ENCODE measurements at regions not wholly inside any gene's neighbourhood (a gene's known extent, or its start where the extent isn't known, plus 50 kb on each side); places are given as distances from the start of the nearest gene placed in this dataset.

GRCh38 chr1:221234791-221235190 lies 355.5 kb downstream of the HLX start:
- no peaks in the 10 kb centered on the region for H3K79me2 ChIP-seq (ENCODE audit: insufficient read depth, low read length)
- H3K36me3 ChIP-seq (replicated peaks in 1 of 2; ENCODE audit: control insufficient read depth in 1 of 2, insufficient read depth in 2 of 2, low read length in 2 of 2) = no peaks in the 10 kb centered on the region
- no peaks in the 10 kb centered on the region for H3K4me1 ChIP-seq (ENCODE audit: control insufficient read depth in 1 of 2, insufficient read depth in 2 of 2, low read length in 2 of 2)
- Mint-ChIP-seq H3K4me3 (no peak overlapping the region), H3K27me3 (ENCODE audit: low read depth in 3 of 3) (no peaks in the 10 kb centered on the region), H3K27ac (no peak overlapping the region), H3K4me1 (peaks cover 1% of the 10 kb centered on the region), H3K36me3 (no peaks in the 10 kb centered on the region), H3K9me3 (peaks cover 0 to 11% (median 3%) of the 10 kb centered on the region in 7 donors)
- TF ChIP-seq, protein P1, sequence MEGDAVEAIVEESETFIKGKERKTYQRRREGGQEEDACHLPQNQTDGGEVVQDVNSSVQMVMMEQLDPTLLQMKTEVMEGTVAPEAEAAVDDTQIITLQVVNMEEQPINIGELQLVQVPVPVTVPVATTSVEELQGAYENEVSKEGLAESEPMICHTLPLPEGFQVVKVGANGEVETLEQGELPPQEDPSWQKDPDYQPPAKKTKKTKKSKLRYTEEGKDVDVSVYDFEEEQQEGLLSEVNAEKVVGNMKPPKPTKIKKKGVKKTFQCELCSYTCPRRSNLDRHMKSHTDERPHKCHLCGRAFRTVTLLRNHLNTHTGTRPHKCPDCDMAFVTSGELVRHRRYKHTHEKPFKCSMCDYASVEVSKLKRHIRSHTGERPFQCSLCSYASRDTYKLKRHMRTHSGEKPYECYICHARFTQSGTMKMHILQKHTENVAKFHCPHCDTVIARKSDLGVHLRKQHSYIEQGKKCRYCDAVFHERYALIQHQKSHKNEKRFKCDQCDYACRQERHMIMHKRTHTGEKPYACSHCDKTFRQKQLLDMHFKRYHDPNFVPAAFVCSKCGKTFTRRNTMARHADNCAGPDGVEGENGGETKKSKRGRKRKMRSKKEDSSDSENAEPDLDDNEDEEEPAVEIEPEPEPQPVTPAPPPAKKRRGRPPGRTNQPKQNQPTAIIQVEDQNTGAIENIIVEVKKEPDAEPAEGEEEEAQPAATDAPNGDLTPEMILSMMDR (IDR thresholded peaks at IDR 0.05) = no peak
- DNase-seq = no peak
- H3K27ac ChIP-seq (ENCODE audit: low read depth in 1 of 2, low read length in 2 of 2) = no peak overlapping the region
- peaks cover 0 to 4% of the 10 kb centered on the region in 2 donors for H3K9me3 ChIP-seq (replicated peaks in 1 of 2; ENCODE audit: control insufficient read depth in 1 of 2, insufficient read depth in 1 of 2, low read length in 2 of 2)
- no CpG with 5 or more reads among the region's 2 CpGs for WGBS (ENCODE audit: insufficient coverage)
- H3K4me2 ChIP-seq (replicated peaks; ENCODE audit: extremely low read depth, low read length, poor library complexity, severe bottlenecking) = no peak overlapping the region
- H3K4me3 ChIP-seq (replicated peaks in 1 of 3; ENCODE audit: low read depth in 2 of 3, low read length in 3 of 3) = no peak overlapping the region
- no peak overlapping the region for H3K9ac ChIP-seq (ENCODE audit: insufficient read depth, low read length, poor library complexity, severe bottlenecking)
- H3K27me3 ChIP-seq (ENCODE audit: control insufficient read depth in 2 of 2, insufficient read depth in 2 of 2, low read length in 2 of 2) = no peaks in the 10 kb centered on the region
- no peaks in the 10 kb centered on the region for H4K20me1 ChIP-seq (ENCODE audit: insufficient read depth, low read length)
- H2AFZ ChIP-seq (ENCODE audit: insufficient read depth, low read depth, low read length, poor library complexity, severe bottlenecking) = no peak overlapping the region
- intact Hi-C loops (cut with micrococcal nuclease) = no loop called here

GRCh38 chr1:221237587-221237986 lies 358.3 kb downstream of the HLX start:
- no peak overlapping the region for H2AFZ ChIP-seq (ENCODE audit: insufficient read depth, low read depth, low read length, poor library complexity, severe bottlenecking)
- DNase-seq = no peak
- H3K9ac ChIP-seq (ENCODE audit: insufficient read depth, low read length, poor library complexity, severe bottlenecking) = no peak overlapping the region
- Mint-ChIP-seq H3K36me3 (no peaks in the 10 kb centered on the region), H3K27me3 (ENCODE audit: low read depth in 3 of 3) (peaks cover 0 to 2% (median 0%) of the 10 kb centered on the region in 3 donors), H3K9me3 (peaks cover 0 to 11% (median 3%) of the 10 kb centered on the region in 7 donors), H3K4me1 (peaks cover 14% of the 10 kb centered on the region), H3K4me3 (no peak overlapping the region), H3K27ac (no peak overlapping the region)
- peaks cover 0 to 4% of the 10 kb centered on the region in 2 donors for H3K9me3 ChIP-seq (replicated peaks in 1 of 2; ENCODE audit: control insufficient read depth in 1 of 2, insufficient read depth in 1 of 2, low read length in 2 of 2)
- H3K36me3 ChIP-seq (replicated peaks in 1 of 2; ENCODE audit: control insufficient read depth in 1 of 2, insufficient read depth in 2 of 2, low read length in 2 of 2) = no peaks in the 10 kb centered on the region
- WGBS (ENCODE audit: insufficient coverage) = 95% methylated on average over 2 of the region's 3 CpGs
- no peak overlapping the region for H3K27ac ChIP-seq (ENCODE audit: low read depth in 1 of 2, low read length in 2 of 2)
- TF ChIP-seq, protein P1 (IDR thresholded peaks at IDR 0.05) = no peak
- H3K27me3 ChIP-seq (ENCODE audit: control insufficient read depth in 2 of 2, insufficient read depth in 2 of 2, low read length in 2 of 2) = no peaks in the 10 kb centered on the region
- no peaks in the 10 kb centered on the region for H3K79me2 ChIP-seq (ENCODE audit: insufficient read depth, low read length)
- H4K20me1 ChIP-seq (ENCODE audit: insufficient read depth, low read length) = no peaks in the 10 kb centered on the region
- H3K4me1 ChIP-seq (ENCODE audit: control insufficient read depth in 1 of 2, insufficient read depth in 2 of 2, low read length in 2 of 2) = peaks cover 5 to 20% of the 10 kb centered on the region in 2 donors
- intact Hi-C loops (cut with micrococcal nuclease) = no loop called here
- no peak overlapping the region for H3K4me3 ChIP-seq (replicated peaks in 1 of 3; ENCODE audit: low read depth in 2 of 3, low read length in 3 of 3)
- no peak overlapping the region for H3K4me2 ChIP-seq (replicated peaks; ENCODE audit: extremely low read depth, low read length, poor library complexity, severe bottlenecking)

All from CD14-positive monocyte (primary cell).